GM23338 (cell line): ENCODE measurements at regions not wholly inside any gene's neighbourhood (a gene's known extent, or its start where the extent isn't known, plus 50 kb on each side); places are given as distances from the start of the nearest gene placed in this dataset.

Experiments
- ATAC-seq: fragments of 200-7000 bp; cut with Tn5 transposase; 3 replicates; pipeline ENCODE4 v1.9.1; 2020
- DNase-seq: peaks from one replicate; pipeline ENCODE4 v3.0.0-alpha.2; 2015; ENCODE audit warnings: low spot score
- H2AFZ ChIP-seq: fragments of 200-600 bp; sonication (generic); 2 replicates; pipeline ENCODE4 v1.8.0; 2016; ENCODE audit warnings: antibody characterized with exemption, mild to moderate bottlenecking, moderate library complexity
- H3F3A ChIP-seq: fragments of 200-600 bp; sonication (generic); replicated peaks from 2 replicates; pipeline ENCODE4 v1.8.0; 2017; ENCODE audit warnings: antibody characterized with exemption, mixed run types, low read depth
- H3K27ac ChIP-seq: fragments of 200-600 bp; sonication (generic); 2 replicates; pipeline ENCODE4 v1.6.1; 2016; ENCODE audit warnings: low read depth
- H3K27me3 ChIP-seq: fragments of 200-600 bp; sonication (generic); 2 replicates; pipeline ENCODE4 v1.8.0; 2016; ENCODE audit warnings: mild to moderate bottlenecking, mixed run types, moderate library complexity; ENCODE audit not compliant: insufficient read depth
- H3K36me3 ChIP-seq: fragments of 200-600 bp; sonication (generic); 2 replicates; pipeline ENCODE4 v1.8.0; 2016; ENCODE audit warnings: mild to moderate bottlenecking; ENCODE audit not compliant: insufficient read depth
- H3K4me1 ChIP-seq: fragments of 200-600 bp; sonication (generic); 2 replicates; pipeline ENCODE4 v1.8.0; 2016; ENCODE audit warnings: mild to moderate bottlenecking, moderate library complexity; ENCODE audit not compliant: insufficient read depth
- H3K4me2 ChIP-seq: fragments of 200-600 bp; sonication (generic); 2 replicates; pipeline ENCODE4 v1.7.1; 2017; ENCODE audit warnings: mixed run types
- H3K4me3 ChIP-seq: fragments of 200-600 bp; sonication (generic); 2 replicates; pipeline ENCODE4 v1.6.1; 2016; ENCODE audit warnings: mixed run types
- H3K79me2 ChIP-seq: fragments of 200-600 bp; sonication (generic); replicated peaks from 2 replicates; pipeline ENCODE4 v1.8.0; 2017; ENCODE audit warnings: mild to moderate bottlenecking; ENCODE audit not compliant: insufficient read depth
- H3K9me2 ChIP-seq: fragments of 200-600 bp; sonication (generic); 2 replicates; pipeline ENCODE4 v1.8.0; 2017; ENCODE audit not compliant: insufficient read depth
- H4K20me1 ChIP-seq: fragments of 200-600 bp; sonication (generic); replicated peaks from 2 replicates; pipeline ENCODE4 v1.8.0; 2017; ENCODE audit warnings: mild to moderate bottlenecking; ENCODE audit not compliant: insufficient read depth
- H3K27ac Mint-ChIP-seq: 2 replicates; pipeline ENCODE4 v1.8.0; 2020; ENCODE audit warnings: inconsistent platforms, mild to moderate bottlenecking, moderate library complexity, mixed read lengths
- H3K27me3 Mint-ChIP-seq: 3 replicates; pipeline ENCODE4 v1.8.0; 2022; ENCODE audit warnings: low read depth, mild to moderate bottlenecking, moderate library complexity, mixed read lengths, inconsistent platforms; ENCODE audit not compliant: insufficient read depth, poor library complexity
- H3K36me3 Mint-ChIP-seq: 3 replicates; pipeline ENCODE4 v1.8.0; 2021; ENCODE audit warnings: low read depth, mild to moderate bottlenecking, inconsistent platforms, moderate library complexity, mixed read lengths
- H3K4me1 Mint-ChIP-seq: 3 replicates; pipeline ENCODE4 v1.8.0; 2020; ENCODE audit warnings: mild to moderate bottlenecking, inconsistent platforms, mixed read lengths
- H3K4me3 Mint-ChIP-seq: 3 replicates; pipeline ENCODE4 v1.8.0; 2021; ENCODE audit warnings: moderate library complexity, mild to moderate bottlenecking, inconsistent platforms, mixed read lengths
- H3K9me3 Mint-ChIP-seq: 3 replicates; pipeline ENCODE4 v1.8.0; 2020; ENCODE audit warnings: moderate library complexity, mild to moderate bottlenecking, inconsistent platforms, mixed read lengths
- CREB1 ChIP-seq: fragments of 250-450 bp; sonication (Bioruptor Pico); IDR thresholded peaks from 2 replicates; pipeline ENCODE4 v1.5.0; 2020; ENCODE audit warnings: low read depth, mild to moderate bottlenecking, moderate library complexity
- EZH2 ChIP-seq: fragments of 200-600 bp; sonication (generic); IDR thresholded peaks from one replicate; pipeline ENCODE4 v1.8.0; 2017; ENCODE audit warnings: antibody characterized with exemption, mild to moderate bottlenecking, low read depth; ENCODE audit not compliant: unreplicated experiment
- JUNB ChIP-seq: IDR thresholded peaks from one replicate; pipeline ENCODE4 v1.6.1; 2016; ENCODE audit warnings: antibody characterized with exemption; ENCODE audit not compliant: unreplicated experiment
- NANOG ChIP-seq: IDR thresholded peaks from 2 replicates; pipeline ENCODE4 v1.6.1; 2016; ENCODE audit warnings: antibody characterized with exemption, borderline replicate concordance
- POLR2AphosphoS5 ChIP-seq: IDR thresholded peaks from 2 replicates; pipeline ENCODE4 v1.6.1; 2016; ENCODE audit warnings: antibody characterized with exemption, low read depth
- STAT1 ChIP-seq: IDR thresholded peaks from one replicate; pipeline ENCODE4 v1.6.1; 2016; ENCODE audit warnings: antibody characterized with exemption; ENCODE audit not compliant: unreplicated experiment
- ZNF331 ChIP-seq: fragments of 250-450 bp; sonication (Bioruptor Pico); IDR thresholded peaks from 2 replicates; pipeline ENCODE4 v1.5.0; 2020; ENCODE audit warnings: low read depth, mild to moderate bottlenecking, moderate library complexity
- TF ChIP-seq, protein P1 (sequence below): fragments of 250-450 bp; sonication (Bioruptor Pico); IDR thresholded peaks from 2 replicates; pipeline ENCODE4 v1.5.0; 2020; ENCODE audit warnings: mild to moderate bottlenecking, moderate library complexity

DNA sequence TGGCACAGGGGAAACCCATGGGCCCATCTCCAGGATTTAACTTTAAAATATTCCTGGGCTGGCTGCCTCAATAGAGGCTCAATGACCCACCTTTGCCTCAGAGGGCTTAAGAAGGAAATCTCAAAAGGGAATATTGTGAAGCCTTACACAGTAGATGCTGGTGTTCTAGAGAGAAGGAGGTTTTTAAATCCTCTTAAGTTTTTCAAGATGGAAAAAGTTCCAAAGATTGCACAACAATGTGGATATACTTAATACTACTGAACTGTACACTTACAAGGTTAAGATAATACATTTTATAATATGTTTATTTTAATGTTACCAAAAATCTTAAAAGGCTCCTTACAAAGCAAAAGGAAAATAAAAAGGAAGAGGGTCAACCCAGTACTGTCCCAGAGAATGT, 54.9 kb upstream of the LCLAT1 start (continued):
- TF ChIP-seq, protein P1, sequence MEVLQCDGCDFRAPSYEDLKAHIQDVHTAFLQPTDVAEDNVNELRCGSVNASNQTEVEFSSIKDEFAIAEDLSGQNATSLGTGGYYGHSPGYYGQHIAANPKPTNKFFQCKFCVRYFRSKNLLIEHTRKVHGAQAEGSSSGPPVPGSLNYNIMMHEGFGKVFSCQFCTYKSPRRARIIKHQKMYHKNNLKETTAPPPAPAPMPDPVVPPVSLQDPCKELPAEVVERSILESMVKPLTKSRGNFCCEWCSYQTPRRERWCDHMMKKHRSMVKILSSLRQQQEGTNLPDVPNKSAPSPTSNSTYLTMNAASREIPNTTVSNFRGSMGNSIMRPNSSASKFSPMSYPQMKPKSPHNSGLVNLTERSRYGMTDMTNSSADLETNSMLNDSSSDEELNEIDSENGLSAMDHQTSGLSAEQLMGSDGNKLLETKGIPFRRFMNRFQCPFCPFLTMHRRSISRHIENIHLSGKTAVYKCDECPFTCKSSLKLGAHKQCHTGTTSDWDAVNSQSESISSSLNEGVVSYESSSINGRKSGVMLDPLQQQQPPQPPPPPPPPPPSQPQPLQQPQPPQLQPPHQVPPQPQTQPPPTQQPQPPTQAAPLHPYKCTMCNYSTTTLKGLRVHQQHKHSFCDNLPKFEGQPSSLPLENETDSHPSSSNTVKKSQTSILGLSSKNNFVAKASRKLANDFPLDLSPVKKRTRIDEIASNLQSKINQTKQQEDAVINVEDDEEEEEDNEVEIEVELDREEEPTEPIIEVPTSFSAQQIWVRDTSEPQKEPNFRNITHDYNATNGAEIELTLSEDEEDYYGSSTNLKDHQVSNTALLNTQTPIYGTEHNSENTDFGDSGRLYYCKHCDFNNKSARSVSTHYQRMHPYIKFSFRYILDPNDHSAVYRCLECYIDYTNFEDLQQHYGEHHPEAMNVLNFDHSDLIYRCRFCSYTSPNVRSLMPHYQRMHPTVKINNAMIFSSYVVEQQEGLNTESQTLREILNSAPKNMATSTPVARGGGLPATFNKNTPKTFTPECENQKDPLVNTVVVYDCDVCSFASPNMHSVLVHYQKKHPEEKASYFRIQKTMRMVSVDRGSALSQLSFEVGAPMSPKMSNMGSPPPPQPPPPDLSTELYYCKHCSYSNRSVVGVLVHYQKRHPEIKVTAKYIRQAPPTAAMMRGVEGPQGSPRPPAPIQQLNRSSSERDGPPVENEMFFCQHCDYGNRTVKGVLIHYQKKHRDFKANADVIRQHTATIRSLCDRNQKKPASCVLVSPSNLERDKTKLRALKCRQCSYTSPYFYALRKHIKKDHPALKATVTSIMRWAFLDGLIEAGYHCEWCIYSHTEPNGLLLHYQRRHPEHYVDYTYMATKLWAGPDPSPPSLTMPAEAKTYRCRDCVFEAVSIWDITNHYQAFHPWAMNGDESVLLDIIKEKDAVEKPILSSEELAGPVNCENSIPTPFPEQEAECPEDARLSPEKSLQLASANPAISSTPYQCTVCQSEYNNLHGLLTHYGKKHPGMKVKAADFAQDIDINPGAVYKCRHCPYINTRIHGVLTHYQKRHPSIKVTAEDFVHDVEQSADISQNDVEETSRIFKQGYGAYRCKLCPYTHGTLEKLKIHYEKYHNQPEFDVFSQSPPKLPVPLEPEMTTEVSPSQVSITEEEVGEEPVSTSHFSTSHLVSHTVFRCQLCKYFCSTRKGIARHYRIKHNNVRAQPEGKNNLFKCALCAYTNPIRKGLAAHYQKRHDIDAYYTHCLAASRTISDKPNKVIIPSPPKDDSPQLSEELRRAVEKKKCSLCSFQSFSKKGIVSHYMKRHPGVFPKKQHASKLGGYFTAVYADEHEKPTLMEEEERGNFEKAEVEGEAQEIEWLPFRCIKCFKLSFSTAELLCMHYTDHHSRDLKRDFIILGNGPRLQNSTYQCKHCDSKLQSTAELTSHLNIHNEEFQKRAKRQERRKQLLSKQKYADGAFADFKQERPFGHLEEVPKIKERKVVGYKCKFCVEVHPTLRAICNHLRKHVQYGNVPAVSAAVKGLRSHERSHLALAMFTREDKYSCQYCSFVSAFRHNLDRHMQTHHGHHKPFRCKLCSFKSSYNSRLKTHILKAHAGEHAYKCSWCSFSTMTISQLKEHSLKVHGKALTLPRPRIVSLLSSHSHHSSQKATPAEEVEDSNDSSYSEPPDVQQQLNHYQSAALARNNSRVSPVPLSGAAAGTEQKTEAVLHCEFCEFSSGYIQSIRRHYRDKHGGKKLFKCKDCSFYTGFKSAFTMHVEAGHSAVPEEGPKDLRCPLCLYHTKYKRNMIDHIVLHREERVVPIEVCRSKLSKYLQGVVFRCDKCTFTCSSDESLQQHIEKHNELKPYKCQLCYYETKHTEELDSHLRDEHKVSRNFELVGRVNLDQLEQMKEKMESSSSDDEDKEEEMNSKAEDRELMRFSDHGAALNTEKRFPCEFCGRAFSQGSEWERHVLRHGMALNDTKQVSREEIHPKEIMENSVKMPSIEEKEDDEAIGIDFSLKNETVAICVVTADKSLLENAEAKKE (CRISPR knock-in tag), result no peak
- TF ChIP-seq POLR2AphosphoS5 (no peak), ZNF331 (CRISPR knock-in tag) (no peak), CREB1 (no peak), JUNB (no peak)

DNA sequence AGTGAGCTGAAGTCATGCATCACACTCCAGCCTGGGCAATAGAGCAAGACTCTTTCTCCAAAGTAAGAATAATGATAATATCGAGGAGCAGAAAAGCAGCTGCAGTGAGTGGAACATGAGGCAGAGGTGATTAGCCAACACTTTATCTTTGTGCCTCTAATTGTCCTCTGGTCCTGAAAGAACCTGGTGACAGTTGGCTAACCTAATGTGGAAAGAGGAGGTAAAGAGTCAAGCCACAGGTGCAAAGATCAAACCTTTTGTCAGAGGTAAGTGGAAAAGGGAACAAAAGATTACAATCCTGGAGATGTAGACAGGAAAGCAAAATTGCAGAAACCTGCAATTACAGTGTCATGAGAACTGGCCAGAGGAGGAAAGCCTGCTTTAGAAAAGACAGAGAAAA, 53.5 kb upstream of the LCLAT1 start:
- Histone ChIP-seq H3K4me2 (no peak overlapping the region), H3K36me3 (no peaks in the 10 kb centered on the region), H4K20me1 (no peaks in the 10 kb centered on the region), H3K27ac (no peak overlapping the region), H3K27me3 (no peaks in the 10 kb centered on the region), H3K9me2 (no peaks in the 10 kb centered on the region), H3K4me3 (no peak overlapping the region), H3K4me1 (0 out of 2 replicates have a peak, but pooled peaks cover 3% of the 10 kb centered on the region), H2AFZ (peak overlapping the region; percentile 45; the same call in 1 of the 2 replicates), H3K79me2 (no peaks in the 10 kb centered on the region), H3F3A (no peaks in the 10 kb centered on the region)
- no peak for DNase-seq
- H3K9me3 Mint-ChIP-seq, result no peaks in the 10 kb centered on the region
- no peak for ATAC-seq
- H3K36me3 Mint-ChIP-seq, result no peaks in the 10 kb centered on the region
- peaks cover under 1% of the 10 kb centered on the region; the same call in 2 of the 3 replicates for H3K4me1 Mint-ChIP-seq
- no peak overlapping the region for H3K4me3 Mint-ChIP-seq
- H3K27ac Mint-ChIP-seq, result no peak overlapping the region
- H3K27me3 Mint-ChIP-seq, result no peaks in the 10 kb centered on the region
- TF ChIP-seq STAT1 (no peak), EZH2 (no peak), NANOG (no peak)
- TF ChIP-seq, protein P1 (CRISPR knock-in tag), result no peak
